Choroid plexus epithelial cell (primary cell): ENCODE measurements at regions not wholly inside any gene's neighbourhood (a gene's known extent, or its start where the extent isn't known, plus 50 kb on each side); places are given as distances from the start of the nearest gene placed in this dataset.
A peak's percentile ranks its signal among the peaks of the same experiment; 100 is the strongest.

Experiments
- DNase-seq: peaks from one replicate; pipeline ENCODE4 v3.0.0-alpha.2; 2010; ENCODE audit warnings: low read depth
- H3K4me3 ChIP-seq: 2 replicates; pipeline ENCODE4 v1.5.1; 2011; ENCODE audit warnings: low read depth, mild to moderate bottlenecking, control low read depth, low read length, moderate library complexity
- CTCF ChIP-seq: conservative IDR thresholded peaks from 2 replicates; pipeline ENCODE4 v1.5.1; 2011; ENCODE audit warnings: low read depth, mild to moderate bottlenecking, control low read depth, inconsistent platforms, low read length, moderate library complexity

DNA sequence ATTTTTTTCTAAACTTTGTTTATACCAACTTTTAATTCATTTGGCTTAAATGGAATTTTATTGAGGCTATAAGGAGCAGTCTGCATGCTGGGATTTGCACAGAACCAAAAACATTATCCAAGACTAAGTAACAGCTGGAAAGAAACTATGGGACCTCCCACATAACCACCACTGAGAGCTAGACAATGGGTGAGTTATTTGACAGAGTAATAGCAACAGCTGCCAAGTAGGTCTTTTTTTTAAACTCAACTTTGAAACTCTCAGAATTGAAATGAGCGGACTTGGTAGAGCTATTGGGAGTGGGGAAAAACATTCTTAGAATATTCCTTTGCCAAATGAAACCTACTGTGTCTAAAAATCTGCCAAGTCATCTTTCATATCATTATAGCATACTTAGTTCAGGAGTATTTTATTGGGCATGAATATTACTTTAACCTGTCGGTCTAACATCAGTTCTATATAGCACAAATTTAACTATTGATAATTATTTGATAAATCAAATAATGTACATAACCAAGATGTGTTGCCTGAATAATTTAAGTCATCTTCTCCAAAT is 1428.0 kb downstream of the PCDH7 start:
- TF ChIP-seq CTCF, result no peak
- peak; percentile 71 for DNase-seq
- H3K4me3 ChIP-seq, result no peak overlapping the region

- no peak for TF ChIP-seq CTCF
These were observed 1438.8 kb downstream of the PCDH7 start for GRCh38 chr4:32158961-32159360.

GRCh38 chr4:32161392-32161791 is 1441.2 kb downstream of the PCDH7 start:
- no peak overlapping the region for H3K4me3 ChIP-seq
- peak; percentile 77 for DNase-seq
- no peak for TF ChIP-seq CTCF

More at GRCh38 chr4:32158961-32159360, 1438.8 kb downstream of the PCDH7 start:
- no peak for DNase-seq
- no peak overlapping the region for H3K4me3 ChIP-seq

- H3K4me3 ChIP-seq, result no peak overlapping the region
- no peak for TF ChIP-seq CTCF
- DNase-seq, result no peak
These were observed 1443.0 kb downstream of the PCDH7 start for GRCh38 chr4:32163125-32163524.

DNA sequence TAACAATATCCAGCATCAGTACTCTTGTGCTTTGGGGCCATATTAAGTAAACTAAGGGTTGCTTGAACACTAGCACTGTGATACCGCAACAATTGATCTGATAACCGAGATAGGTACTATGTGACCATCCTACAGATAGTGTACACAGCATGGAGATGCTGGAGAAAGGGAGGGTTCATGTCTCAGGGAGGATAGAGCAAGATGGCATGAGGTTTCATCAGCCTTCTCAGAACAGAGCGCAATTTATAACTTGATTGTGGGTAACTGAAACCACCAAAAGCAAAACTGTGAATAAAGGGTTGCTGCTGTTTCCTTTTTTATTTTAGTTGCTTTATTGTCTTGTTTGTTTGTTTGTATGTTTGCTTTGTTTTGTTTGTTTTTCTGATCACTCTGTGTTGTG is 1449.7 kb downstream of the PCDH7 start:
- no peak for TF ChIP-seq CTCF
- no peak overlapping the region for H3K4me3 ChIP-seq
- no peak for DNase-seq

- no peak for DNase-seq
- TF ChIP-seq CTCF, result no peak
- no peak overlapping the region for H3K4me3 ChIP-seq
These were observed 1451.9 kb downstream of the PCDH7 start for GRCh38 chr4:32172086-32172485.

- TF ChIP-seq CTCF, result no peak
- peak; percentile 64 for DNase-seq
- H3K4me3 ChIP-seq, result no peak overlapping the region
These were observed 1452.6 kb downstream of the PCDH7 start for GRCh38 chr4:32172761-32173160.
